ENCODE measurements at regions not wholly inside any gene's neighbourhood (a gene's known extent, or its start where the extent isn't known, plus 50 kb on each side); places are given as distances from the start of the nearest gene placed in this dataset.

DNA sequence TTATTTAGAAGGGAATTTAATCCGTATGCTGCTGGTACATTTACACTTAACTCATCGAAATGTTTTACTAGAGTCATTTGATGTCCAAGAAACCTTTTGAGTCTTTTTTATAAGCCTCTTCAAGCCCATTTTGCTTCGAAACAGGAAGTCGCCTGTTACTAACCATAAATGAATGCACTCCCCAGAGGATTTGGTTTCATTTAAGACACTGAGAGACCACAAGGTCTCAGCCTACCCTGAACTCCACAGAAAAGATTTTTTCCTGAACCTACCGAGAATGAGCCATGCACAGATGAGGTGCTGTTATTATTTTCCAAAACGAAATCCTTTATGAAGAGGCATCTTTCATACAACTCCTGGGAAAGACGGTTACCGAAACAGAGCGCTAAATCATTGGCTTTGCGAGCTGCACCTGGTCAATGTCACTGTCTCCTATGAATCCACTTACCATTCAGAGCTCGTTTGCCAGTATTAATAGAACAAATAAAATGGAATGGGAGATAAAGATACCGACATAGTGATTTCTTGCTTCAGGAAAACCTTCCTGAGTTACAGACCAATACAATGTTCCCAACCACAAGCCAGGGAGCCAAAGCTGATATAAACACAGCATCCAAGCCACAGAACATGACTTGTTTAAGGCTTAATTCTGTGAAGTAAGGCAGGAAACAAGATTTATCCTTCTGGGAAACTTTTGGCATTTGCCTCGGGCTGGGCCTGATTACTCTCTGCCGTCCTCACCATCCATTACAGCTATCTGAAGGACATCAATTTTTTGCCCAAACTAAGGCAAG is 382.1 kb downstream of the OSR1 start:
- TF ChIP-seq, protein P1, sequence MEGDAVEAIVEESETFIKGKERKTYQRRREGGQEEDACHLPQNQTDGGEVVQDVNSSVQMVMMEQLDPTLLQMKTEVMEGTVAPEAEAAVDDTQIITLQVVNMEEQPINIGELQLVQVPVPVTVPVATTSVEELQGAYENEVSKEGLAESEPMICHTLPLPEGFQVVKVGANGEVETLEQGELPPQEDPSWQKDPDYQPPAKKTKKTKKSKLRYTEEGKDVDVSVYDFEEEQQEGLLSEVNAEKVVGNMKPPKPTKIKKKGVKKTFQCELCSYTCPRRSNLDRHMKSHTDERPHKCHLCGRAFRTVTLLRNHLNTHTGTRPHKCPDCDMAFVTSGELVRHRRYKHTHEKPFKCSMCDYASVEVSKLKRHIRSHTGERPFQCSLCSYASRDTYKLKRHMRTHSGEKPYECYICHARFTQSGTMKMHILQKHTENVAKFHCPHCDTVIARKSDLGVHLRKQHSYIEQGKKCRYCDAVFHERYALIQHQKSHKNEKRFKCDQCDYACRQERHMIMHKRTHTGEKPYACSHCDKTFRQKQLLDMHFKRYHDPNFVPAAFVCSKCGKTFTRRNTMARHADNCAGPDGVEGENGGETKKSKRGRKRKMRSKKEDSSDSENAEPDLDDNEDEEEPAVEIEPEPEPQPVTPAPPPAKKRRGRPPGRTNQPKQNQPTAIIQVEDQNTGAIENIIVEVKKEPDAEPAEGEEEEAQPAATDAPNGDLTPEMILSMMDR (conservative IDR thresholded peaks at IDR 0.05; ENCODE audit: low read depth, low read length): no peak
- TF ChIP-seq EZH2 (IDR thresholded peaks at IDR 0.05; ENCODE audit: low read length, unreplicated experiment): no peak
